ENCODE measurements at regions not wholly inside any gene's neighbourhood (a gene's known extent, or its start where the extent isn't known, plus 50 kb on each side); places are given as distances from the start of the nearest gene placed in this dataset.
"Not testable (repeated sequence)": the region's sequence is repeated elsewhere in the genome, so short reads cannot be mapped to it uniquely, and the experiment has no call there.

- DNase-seq (ENCODE audit: low spot score): no peak
Observed at GRCh38 chr4:126742885-126743284, 889.9 kb upstream of the INTU start.

GRCh38 chr4:126748736-126749135 is 884.0 kb upstream of the INTU start:
- DNase-seq (ENCODE audit: low spot score): no peak

GRCh38 chr4:126750723-126751122 is 882.0 kb upstream of the INTU start:
- DNase-seq (ENCODE audit: low spot score): no peak

GRCh38 chr4:126752126-126752525 is 880.6 kb upstream of the INTU start:
- no peak for DNase-seq (ENCODE audit: low spot score)

GRCh38 chr4:126752702-126753101 is 880.1 kb upstream of the INTU start:
- DNase-seq (ENCODE audit: low spot score): no peak

GRCh38 chr4:126753592-126753991 is 879.2 kb upstream of the INTU start:
- no peak for DNase-seq (ENCODE audit: low spot score)

GRCh38 chr4:126755506-126755905 is 877.3 kb upstream of the INTU start:
- DNase-seq (ENCODE audit: low spot score): no peak

GRCh38 chr4:126756050-126756829 is 876.5 kb upstream of the INTU start:
- no peak for DNase-seq (ENCODE audit: low spot score)

- DNase-seq (ENCODE audit: low spot score): no peak
Observed at GRCh38 chr4:126757219-126757618, 875.5 kb upstream of the INTU start.

- no peak for DNase-seq (ENCODE audit: low spot score)
Observed at GRCh38 chr4:126758493-126758892, 874.3 kb upstream of the INTU start.

GRCh38 chr4:126761947-126762662 is 870.7 kb upstream of the INTU start:
- no peak for DNase-seq (ENCODE audit: low spot score)

GRCh38 chr4:126762663-126763247 is 870.0 kb upstream of the INTU start:
- DNase-seq (ENCODE audit: low spot score): no peak

- DNase-seq (ENCODE audit: low spot score): no peak
Observed at GRCh38 chr4:126766241-126766640, 866.5 kb upstream of the INTU start.

- DNase-seq (ENCODE audit: low spot score): no peak
Observed at GRCh38 chr4:126768338-126768737, 864.4 kb upstream of the INTU start.

- DNase-seq (ENCODE audit: low spot score): not testable (repeated sequence)
Observed at GRCh38 chr4:126770811-126771553, 861.8 kb upstream of the INTU start.

GRCh38 chr4:126771618-126772017 is 861.1 kb upstream of the INTU start:
- not testable (repeated sequence) for DNase-seq (ENCODE audit: low spot score)

- no peak for DNase-seq (ENCODE audit: low spot score)
Observed at GRCh38 chr4:126772662-126773061, 860.1 kb upstream of the INTU start.

GRCh38 chr4:126775485-126776106 is 857.2 kb upstream of the INTU start:
- DNase-seq (ENCODE audit: low spot score): no peak

GRCh38 chr4:126776361-126776760 is 856.4 kb upstream of the INTU start:
- DNase-seq (ENCODE audit: low spot score): no peak

- DNase-seq (ENCODE audit: low spot score): no peak
Observed at GRCh38 chr4:126777649-126778048, 855.1 kb upstream of the INTU start.

GRCh38 chr4:126778348-126778747 is 854.4 kb upstream of the INTU start:
- no peak for DNase-seq (ENCODE audit: low spot score)

- DNase-seq (ENCODE audit: low spot score): no peak
Observed at GRCh38 chr4:126779001-126779400, 853.8 kb upstream of the INTU start.
